SK-N-MC (cell line): ENCODE measurements at regions not wholly inside any gene's neighbourhood (a gene's known extent, or its start where the extent isn't known, plus 50 kb on each side); places are given as distances from the start of the nearest gene placed in this dataset.

Source experiments
- EZH2 ChIP-seq: fragments of 200-600 bp; sonication (generic); IDR thresholded peaks from one replicate; pipeline ENCODE4 v1.6.1; 2017; ENCODE audit warnings: antibody characterized with exemption
- FOXP2 ChIP-seq: optimal IDR thresholded peaks from 2 replicates; pipeline ENCODE3; 2011; ENCODE audit warnings: mild to moderate bottlenecking, moderate library complexity; ENCODE audit not compliant: insufficient read depth; ENCODE audit errors: extremely low read length, control extremely low read depth
- POLR2AphosphoS5 ChIP-seq: IDR thresholded peaks from 2 replicates; pipeline ENCODE4 v1.6.1; 2012; ENCODE audit warnings: mild to moderate bottlenecking, low read depth, low read length, borderline replicate concordance

DNA sequence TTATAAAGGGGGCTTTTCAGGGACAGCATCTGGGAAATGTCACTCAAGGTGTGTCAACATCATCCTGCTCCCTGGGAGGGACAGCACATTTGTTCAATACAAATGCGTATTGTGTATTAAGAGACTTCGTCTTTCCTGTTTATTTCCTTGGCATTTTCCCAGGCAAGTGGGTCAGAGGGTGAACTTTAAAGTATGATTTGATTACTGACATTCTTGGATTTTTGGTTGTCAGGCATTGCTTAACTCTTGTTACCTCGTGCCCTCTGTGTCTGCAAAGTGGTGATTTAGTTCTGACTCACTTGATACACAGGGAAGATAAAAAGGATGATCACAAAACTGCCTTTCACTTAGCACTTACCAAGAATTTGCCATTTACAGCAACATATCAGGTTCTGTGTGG lies 292.7 kb downstream of the SUCLA2 start:
- TF ChIP-seq POLR2AphosphoS5 (no peak), EZH2 (no peak), FOXP2 (no peak)
